Uterus (tissue), 2 donors: ENCODE measurements at regions not wholly inside any gene's neighbourhood (a gene's known extent, or its start where the extent isn't known, plus 50 kb on each side); places are given as distances from the start of the nearest gene placed in this dataset.

Source experiments
- CTCF ChIP-seq, 4 experiments: fragments of 200-600 bp in 2 of 4; fragments of 450-650 bp in 2 of 4; sonication (generic) in 2 of 4; IDR thresholded peaks; one replicate each; pipeline ENCODE4 v1.5.1; 2016 to 2019; ENCODE audit warnings: antibody characterized with exemption in 4 of 4, mild to moderate bottlenecking in 2 of 4, moderate library complexity in 1 of 4
- POLR2A ChIP-seq, 2 donors: fragments of 450-650 bp; IDR thresholded peaks; one replicate each; pipeline ENCODE4 v1.6.1; 2016; ENCODE audit warnings: antibody characterized with exemption in 2 of 2, mild to moderate bottlenecking in 1 of 2, moderate library complexity in 1 of 2

- TF ChIP-seq POLR2A (IDR thresholded peaks at IDR 0.05) (no peak), CTCF (IDR thresholded peaks at IDR 0.05) (no peak)
Observed at GRCh38 chr4:156547439-156547838, 424.2 kb downstream of the PDGFC start.
